Testis (tissue), 2 donors: ENCODE measurements at regions not wholly inside any gene's neighbourhood (a gene's known extent, or its start where the extent isn't known, plus 50 kb on each side); places are given as distances from the start of the nearest gene placed in this dataset.

Source experiments
- POLR2A ChIP-seq: fragments of 450-650 bp; IDR thresholded peaks from one replicate; pipeline ENCODE4 v1.6.1; 2017; ENCODE audit warnings: antibody characterized with exemption, mild to moderate bottlenecking, moderate library complexity
- TF ChIP-seq, protein P1 (sequence below), 3 experiments: fragments of 450-650 bp in 2 of 3; fragments of 200-600 bp in 1 of 3; sonication (generic) in 1 of 3; IDR thresholded peaks; one replicate each; pipeline ENCODE4 v1.5.1; 2016 to 2019; ENCODE audit warnings: antibody characterized with exemption in 3 of 3, mild to moderate bottlenecking in 2 of 3, moderate library complexity in 1 of 3

DNA sequence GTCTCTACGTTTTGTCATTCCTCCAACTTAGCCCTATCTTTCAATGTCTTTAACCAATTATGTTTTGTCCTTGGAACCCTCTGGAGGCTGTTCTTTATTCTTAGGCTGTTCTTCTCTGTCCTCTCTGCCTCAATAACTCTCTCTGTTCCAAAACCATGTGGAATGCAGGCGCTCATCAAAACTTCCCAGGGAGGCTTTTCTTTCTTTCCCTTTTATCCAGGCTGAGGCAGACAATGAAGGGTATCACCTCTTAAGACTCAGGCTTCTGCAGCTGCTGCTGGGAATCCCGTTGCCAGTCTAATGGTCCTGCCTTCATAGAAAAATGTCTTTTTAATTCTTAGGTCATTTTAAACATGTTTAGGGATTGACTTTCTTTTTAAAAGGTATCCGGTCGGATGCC is 544.7 kb downstream of the CDH26 start:
- TF ChIP-seq POLR2A: no peak
- TF ChIP-seq, protein P1, sequence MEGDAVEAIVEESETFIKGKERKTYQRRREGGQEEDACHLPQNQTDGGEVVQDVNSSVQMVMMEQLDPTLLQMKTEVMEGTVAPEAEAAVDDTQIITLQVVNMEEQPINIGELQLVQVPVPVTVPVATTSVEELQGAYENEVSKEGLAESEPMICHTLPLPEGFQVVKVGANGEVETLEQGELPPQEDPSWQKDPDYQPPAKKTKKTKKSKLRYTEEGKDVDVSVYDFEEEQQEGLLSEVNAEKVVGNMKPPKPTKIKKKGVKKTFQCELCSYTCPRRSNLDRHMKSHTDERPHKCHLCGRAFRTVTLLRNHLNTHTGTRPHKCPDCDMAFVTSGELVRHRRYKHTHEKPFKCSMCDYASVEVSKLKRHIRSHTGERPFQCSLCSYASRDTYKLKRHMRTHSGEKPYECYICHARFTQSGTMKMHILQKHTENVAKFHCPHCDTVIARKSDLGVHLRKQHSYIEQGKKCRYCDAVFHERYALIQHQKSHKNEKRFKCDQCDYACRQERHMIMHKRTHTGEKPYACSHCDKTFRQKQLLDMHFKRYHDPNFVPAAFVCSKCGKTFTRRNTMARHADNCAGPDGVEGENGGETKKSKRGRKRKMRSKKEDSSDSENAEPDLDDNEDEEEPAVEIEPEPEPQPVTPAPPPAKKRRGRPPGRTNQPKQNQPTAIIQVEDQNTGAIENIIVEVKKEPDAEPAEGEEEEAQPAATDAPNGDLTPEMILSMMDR (IDR thresholded peaks at IDR 0.05): no peak
